ENCODE measurements at regions not wholly inside any gene's neighbourhood (a gene's known extent, or its start where the extent isn't known, plus 50 kb on each side); places are given as distances from the start of the nearest gene placed in this dataset.

DNA sequence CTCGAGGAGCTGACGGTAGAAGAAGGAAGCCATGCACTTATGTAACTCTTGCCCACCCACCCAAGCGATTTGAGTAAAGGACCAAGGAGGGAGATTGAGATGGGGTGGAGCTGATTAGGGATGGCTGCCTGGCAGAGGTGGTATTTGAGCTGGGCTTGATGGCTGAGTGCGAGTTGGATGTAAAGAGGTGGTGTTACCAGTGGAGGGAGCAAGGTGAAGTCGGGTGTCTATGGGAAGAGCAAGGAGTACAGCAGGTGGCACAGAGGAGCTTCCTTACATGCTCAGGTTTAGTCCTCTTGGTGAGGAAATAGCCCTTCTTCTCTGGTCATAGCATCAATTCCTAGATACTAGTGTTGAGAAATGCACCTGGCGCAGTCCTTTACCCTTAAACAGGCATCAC lies 294.2 kb upstream of the SKOR2 start:
- DNase-seq (ENCODE audit: low read depth in 2 of 2), result no peak

DNA sequence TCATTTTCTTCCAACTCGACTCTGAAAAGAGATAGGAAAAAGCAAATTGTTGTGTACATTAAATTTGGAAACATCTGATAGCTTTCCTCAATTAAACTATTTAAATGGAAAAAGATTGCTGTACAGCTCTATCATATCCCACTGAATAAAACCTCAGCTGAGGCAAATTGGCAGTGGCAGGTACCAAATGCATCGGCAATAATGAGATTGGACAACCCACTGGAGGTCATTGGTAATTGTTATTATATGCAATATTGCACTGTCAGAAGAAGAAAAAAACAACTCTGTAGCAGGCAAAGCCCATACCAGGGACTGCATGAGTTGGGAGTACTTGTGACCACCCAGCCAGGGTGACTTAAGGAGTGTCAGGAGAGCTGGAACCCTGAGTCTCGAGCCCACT lies 291.6 kb upstream of the SKOR2 start:
- DNase-seq (ENCODE audit: low read depth in 2 of 2), result no peak

DNA sequence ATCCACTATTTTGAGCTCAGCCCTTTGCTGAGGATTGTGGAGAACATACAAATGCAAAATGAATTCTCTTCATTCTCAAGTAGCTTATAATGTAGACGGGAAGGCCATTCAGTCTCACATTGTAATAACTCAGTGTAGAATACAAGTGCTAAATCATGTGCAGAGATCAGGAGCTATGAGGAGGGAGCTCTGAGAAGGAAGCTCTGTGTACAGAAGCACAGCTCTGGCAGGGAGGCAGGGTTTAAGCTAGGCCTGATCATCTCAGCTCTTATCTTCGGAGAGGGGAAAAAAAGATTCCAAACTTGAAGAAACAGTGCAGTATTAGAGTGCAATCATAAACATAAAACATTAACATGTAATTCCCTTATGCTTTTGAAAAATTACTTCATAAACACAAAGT lies 291.1 kb upstream of the SKOR2 start:
- DNase-seq (ENCODE audit: low read depth in 2 of 2), result no peak

DNA sequence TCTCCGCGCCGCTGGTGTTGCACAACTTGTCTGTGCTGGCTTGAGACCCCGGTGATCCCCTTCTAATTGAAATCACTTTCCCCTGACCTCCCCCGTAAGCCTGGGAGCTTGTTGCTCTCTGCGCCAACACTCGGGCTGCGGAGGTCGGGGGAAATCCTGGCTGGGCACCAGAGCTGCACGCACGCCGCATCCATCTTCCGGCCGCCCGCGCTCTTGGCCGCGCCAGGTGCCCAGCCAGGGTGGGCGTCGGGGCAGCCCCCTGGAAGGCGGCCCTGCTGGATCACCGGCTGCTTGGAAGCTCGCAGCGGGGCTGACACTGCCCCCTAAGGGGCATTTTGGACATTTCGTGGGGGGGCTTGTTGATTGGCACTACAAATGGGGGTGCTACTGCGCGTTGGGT lies 280.3 kb upstream of the SKOR2 start:
- DNase-seq (ENCODE audit: low read depth in 2 of 2), result no peak

DNA sequence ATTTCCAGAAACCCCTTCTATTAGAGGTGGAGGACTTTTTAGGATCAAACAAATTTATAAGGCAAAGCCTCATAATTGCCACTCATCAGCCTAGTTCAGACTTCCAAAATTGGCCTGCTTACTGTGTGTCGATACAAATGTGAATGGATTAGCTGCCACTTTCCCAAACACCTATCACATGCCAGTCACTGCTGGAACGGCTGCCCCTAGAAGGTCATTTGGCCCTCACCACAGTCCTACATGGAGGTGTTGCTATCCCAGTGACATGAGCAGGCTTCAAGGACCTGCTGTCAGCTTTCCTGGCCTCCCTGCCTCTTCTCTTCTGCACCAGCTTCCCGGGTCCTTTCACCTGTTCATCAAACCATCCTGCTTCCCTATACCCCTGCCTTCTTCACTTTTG lies 279.2 kb upstream of the SKOR2 start:
- DNase-seq (ENCODE audit: low read depth in 2 of 2), result no peak

DNA sequence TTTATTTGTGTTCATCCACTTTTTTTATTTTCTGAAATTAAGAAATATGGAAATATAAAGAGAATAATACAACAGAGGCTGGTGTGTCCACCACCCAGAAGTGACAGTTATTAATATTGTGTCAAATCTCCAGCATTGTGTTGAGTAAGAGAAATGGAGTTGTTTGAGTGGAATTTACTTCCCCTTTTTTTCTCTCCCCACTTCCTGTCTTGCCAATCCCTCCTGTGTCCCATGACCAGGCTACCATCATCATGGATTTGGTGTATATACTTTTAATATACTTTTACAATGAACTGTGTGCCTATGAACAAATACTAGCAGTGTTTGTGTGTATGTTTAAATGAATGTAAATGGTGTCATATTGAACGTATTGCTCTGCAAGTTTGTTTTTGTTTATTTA lies 276.9 kb upstream of the SKOR2 start:
- DNase-seq (ENCODE audit: low read depth in 2 of 2), result no peak

DNA sequence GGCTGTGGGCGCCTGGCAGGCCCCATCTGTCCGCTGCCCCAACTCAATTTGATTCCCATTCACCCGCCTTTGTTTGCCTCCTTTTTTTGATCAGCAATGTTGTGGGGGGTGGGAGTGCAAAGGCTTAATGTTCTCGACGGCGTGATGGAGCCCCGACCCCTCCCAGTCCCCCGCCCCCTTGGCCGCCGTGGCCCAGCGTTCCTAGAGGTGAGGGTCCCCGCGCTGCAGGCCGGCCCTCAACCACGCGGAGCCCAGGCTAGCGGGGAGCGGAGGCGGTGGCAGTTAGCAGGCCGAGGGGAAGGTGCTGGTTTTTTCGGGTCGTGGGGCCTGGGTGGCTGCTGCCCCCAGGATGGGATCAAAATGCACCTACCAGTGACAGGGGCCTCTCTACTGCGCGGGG lies 274.7 kb upstream of the SKOR2 start:
- no peak for DNase-seq (ENCODE audit: low read depth in 2 of 2)

DNA sequence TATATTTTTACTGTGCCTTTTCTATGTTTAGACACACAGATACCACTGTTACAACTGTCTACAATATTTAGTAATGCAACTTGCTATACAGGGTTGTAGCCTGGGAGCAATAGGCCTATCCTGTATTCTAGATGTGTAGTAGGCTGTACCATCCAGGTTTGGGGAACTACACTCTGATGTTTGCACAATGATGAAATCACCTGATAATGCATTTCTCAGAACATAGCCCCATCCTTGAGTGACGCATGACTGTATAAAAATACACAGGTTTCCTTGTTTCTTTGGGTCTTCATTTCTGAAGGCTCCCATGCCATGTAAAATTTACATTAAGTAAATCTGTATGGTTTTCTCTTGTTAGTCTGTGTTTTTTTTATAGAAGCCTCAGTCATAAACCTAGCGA lies 270.9 kb upstream of the SKOR2 start:
- DNase-seq (ENCODE audit: low read depth in 2 of 2), result no peak

DNA sequence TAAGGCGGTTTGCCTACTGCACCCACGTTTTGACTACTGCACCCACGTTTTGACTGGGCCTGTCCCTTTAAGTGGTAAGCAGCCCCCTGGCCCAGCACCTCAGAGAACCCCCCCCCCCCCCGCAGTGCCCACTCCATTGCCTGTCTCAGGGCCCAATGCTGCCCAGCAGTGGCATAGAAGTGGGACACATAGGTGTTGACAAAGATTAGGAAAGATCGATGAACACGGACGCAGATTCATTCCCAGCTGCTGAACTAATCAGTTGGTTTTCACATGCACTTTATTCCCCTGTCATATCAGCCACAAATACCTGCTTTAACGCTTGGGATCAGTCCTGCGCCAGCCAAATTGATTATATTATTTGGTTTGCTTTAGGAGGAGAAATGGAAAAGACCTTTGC lies 268.8 kb upstream of the SKOR2 start:
- DNase-seq (ENCODE audit: low read depth in 2 of 2), result no peak

DNA sequence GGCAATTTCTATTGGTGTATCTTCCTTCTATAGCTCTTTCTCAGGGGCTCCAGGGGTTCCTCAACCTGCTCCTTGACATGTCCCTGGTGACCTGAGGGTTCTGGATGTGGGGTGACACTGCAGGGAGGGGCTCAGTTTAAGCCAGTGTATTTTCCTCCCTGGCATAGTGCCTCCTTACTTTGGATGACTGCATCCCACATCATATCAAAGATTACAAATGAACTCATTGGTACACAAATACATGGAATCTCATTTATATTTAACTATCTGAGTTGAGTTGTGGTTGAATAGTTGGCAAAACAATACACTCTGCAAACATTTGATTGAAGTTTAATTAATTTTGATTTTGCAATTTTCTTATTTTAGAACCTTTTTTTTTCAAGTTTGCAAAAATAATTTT lies 268.2 kb upstream of the SKOR2 start:
- DNase-seq (ENCODE audit: low read depth in 2 of 2), result no peak

DNA sequence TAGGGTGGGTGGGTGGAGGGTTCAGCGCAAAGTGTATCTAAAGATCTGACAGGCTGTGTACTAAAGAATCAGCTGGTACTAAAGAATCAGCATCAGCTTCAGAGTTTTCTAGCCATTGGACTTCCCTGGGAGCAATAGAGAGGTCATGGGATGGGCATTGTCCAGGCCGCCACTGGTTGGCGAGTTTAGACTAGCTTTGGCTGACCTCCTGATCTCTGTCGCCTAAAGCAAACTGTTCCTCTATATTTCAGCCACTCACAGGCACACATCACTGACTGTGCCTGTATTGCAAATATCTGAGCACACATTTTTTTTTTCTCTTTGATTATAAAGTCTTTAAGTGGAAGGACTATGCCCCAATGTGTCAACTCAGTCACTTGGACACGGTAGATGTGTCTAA lies 267.8 kb upstream of the SKOR2 start:
- no peak for DNase-seq (ENCODE audit: low read depth in 2 of 2)

DNA sequence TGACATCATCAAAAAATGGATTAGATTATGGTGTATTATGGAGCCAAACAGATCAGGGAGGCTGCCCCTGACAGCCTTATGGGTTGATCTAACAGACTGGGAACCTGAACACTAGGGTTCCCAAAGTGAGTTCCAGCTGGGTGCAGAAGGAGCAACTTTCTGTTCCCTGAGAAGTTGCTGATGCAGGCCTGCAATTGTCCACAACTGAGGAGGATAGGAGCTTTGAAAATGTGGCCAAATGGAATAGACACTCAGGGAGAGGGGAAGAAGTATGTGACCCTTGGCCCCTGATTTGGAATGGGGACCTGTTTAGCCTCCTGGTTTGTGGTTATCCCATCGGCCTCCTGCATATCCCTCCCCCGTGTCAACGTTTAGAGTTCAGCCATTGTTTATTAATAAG lies 262.2 kb upstream of the SKOR2 start:
- DNase-seq (ENCODE audit: low read depth in 2 of 2), result no peak

DNA sequence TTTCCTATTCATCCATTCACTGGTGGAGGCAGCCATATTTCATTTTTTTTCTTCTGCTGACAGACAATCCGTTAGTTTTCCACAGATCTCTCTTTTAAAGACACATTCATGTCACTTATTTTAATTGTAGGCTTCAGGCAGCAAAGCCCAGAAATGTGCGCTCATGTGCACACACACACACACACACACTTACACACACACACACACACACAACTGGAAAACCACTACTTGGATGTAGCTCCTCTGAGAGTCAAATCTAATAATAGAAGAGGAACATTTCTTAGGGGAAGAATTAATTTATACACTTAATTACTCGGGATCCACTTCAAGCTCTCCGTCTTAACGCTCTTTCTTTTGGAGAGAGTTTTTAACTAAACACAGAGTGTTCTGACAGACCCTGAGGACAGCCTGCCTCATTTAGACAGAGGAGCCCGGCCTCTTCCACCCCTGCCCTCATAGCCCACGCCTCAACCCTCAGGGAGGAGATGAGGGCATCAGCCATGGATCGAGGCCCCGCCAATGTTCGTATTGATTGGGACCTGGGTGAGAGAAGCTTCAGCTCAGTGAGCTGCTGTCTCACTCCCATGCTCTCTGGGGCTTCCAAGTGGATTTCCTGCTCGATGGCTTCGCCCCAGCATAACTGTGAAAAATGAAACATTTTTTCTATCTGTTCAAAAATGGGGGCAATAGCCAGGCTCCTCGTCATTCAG lies 261.4 kb upstream of the SKOR2 start:
- DNase-seq (ENCODE audit: low read depth in 2 of 2), result no peak

DNA sequence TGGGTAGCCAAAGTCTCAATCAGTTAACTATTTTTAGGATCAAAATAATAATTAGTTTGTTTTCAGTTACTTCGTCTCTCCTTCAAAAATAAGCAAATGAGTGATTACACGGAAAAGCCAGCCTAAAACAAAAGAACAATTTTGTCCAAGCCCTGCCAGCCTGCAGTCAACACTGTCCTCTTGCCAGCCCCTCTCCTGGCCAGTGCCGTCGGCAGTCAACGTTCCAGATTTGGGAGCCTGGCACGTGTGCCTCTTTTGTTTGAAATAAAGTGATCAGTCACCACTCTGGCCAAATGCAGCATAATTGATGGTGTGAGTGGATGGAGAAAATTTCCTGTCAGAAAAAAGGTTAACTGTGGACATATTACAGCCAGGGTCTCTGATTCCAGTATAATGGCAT lies 260.6 kb upstream of the SKOR2 start:
- DNase-seq (ENCODE audit: low read depth in 2 of 2), result no peak

DNA sequence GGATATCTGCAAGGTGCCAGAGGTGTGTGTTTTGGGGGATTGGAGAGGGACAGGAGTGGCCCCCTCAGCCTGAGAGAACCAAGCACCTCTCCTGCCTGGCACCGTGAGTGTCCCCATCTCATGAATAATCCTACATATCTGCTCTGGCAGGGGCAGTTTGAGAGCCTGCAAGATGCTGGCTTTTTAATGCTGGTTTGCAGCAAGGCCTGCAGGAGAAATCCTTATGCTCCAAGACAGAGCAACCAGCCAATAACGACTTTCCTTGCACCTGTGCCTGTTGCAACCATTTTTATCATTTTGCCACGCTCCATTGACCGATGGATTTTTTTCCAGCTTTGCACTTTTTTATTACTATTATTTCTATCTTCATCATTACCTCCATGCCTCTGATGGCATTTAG lies 259.4 kb upstream of the SKOR2 start:
- DNase-seq (ENCODE audit: low read depth in 2 of 2), result no peak

DNA sequence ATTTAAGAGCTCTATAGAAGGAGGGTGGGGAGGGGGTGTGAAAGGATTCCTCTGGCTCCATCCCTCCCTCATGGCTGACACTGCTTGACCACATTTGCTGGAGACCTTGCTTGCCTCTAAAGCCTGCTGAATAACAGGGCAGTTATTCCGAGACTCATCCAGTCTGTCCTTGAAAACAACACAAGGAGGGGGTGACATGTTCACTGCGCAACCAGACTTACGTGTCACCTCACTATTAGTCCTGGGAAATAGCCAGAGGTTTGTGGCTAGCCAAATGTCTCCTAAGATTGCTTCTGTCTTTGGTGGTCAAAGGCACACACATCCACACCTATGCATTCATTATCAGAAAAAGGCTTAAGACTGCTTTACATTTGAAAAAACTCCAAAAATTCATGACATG lies 256.2 kb upstream of the SKOR2 start:
- no peak for DNase-seq (ENCODE audit: low read depth in 2 of 2)

DNA sequence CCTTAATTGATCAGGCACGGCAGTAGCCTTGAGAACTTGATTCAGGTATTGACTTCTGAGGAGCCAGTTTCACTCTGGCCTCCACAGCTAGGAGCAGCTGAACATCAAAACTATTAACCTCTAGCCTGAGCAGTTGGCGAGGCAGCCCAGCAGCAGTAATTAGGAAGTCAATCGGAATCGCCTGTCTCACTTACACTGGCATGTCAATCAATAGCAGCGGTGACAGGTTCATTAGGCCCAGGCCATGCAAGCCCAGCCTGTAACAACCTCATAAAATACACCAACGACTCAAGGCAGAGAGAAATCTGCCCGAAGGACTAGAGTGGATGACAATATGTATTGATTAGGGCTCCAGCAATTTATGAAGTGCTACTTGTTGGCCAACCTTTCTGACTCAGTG lies 255.4 kb upstream of the SKOR2 start:
- DNase-seq (ENCODE audit: low read depth in 2 of 2), result no peak

DNA sequence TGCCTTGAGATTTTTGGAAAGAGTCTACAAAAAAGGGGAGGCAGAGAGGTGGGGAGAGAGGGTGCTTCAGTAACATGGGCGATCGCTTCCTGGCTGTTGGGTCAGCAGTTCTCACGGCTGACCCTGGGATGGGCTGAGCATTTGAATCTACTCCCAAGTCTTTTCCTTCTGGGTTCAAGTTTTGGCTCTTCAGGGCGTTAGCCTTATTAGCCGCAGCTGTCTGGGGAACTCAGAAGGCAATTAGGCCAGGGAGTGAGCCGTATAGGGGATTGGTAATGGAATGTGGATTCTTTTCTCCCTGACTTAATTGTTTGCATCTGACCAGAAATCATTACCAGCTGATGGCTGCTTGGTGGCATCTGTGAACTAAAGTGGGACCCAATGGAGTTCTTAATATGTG lies 250.5 kb upstream of the SKOR2 start:
- no peak for DNase-seq (ENCODE audit: low read depth in 2 of 2)

DNA sequence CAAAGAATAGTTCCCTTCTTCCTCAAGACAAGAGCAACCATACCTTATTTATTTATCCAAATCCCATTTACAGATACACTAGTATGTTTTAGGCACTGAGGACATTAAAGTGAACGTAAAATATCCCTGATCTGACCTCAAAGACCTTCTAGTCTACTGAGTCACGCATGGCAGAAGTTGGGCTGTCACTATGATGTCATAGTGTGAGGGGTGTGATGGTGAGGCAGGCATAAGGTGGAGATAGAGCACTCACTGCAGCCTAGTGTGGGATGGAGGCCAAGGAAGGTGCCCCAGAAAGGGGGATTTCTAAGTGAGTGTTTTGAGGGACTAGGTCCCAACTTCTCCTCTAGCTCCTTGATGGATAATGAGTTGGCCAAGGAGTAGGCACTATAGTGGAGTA lies 249.5 kb upstream of the SKOR2 start:
- no peak for DNase-seq (ENCODE audit: low read depth in 2 of 2)

DNA sequence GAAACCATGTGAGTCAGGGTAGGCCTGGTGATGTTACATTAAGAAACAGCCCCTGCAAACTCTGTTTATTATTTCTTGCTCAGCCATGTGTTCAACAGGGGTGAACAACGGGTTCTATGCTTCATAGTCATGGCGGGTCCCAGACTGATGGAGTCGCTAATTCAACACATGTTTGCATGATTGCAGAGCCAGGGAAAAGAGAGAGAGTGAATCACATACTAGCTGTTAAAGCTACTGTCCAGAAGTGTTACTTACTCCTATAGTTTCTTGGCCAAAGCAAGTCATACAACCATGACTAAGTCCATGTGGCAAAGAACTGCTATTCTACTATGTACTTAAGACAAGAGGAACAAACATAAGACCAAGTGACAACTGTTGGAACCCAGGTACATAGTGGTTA lies 241.2 kb upstream of the SKOR2 start:
- no peak for DNase-seq (ENCODE audit: low read depth in 2 of 2)

DNA sequence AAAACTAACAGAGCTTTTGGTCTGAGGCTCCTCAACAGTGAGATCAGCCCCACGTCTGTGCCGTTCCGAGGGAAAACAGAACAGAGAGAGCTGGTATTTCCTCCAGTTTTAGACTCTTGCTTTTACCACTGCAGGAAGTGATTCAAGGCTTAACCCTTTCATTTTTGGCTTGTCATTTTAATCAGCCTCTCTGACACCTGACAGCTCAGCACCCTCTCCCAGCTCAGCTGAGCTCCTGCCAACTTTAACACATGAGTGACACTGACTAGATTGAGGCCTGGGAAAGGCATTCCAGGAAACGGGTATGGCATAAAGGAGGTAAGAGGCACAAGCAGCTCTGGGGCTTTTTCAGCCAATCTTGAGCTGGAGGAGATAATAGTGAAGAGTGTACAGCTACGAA lies 239.4 kb upstream of the SKOR2 start:
- DNase-seq (ENCODE audit: low read depth in 2 of 2), result no peak

DNA sequence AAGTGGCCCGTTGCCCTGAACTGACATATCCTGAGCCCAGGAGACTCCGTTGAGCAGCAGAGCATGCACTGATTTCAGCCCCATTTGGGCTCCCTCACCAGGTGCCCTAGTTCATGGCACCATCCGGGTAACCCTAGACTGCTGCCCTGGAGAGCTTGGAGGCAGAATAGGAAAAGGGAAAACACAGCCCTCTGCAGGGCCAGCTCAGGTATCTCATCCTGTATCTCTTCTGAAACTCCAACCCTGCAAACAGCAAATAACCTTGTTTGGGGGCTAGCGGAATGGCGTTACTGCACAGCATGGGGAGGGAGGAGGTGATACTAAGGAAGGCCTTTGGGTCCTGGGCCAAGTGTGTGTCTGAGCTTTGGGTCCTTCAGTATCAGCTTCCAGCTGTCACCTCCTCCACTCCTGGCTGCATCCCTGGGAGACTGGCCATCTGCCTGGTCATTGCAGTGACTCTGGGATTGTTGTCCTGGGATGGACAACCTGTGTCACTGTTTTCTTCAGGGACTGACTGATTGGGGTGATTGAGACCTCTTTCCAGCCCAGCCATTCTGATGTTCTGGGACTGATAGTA lies 233.8 kb upstream of the SKOR2 start:
- DNase-seq (ENCODE audit: low read depth in 2 of 2), result no peak

DNA sequence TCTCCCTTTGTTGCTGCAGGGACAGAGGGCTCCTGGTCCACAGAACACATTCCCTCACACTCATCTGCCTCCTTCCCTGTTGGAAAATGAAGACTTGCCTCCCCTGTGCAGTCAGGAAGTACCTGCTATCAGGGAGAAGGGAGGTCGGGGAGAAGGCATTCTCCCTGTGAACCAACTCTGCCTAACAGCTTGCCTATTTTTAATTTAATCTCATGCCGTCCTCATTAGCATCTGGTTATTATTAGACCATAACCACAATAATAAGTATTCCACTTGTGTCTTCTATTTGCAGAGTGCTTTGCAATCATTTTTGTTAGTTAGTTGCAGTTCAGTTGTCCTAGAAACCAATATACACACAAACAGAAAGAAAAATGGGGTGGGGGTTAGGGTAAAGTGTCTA lies 232.6 kb upstream of the SKOR2 start:
- DNase-seq (ENCODE audit: low read depth in 2 of 2), result no peak

DNA sequence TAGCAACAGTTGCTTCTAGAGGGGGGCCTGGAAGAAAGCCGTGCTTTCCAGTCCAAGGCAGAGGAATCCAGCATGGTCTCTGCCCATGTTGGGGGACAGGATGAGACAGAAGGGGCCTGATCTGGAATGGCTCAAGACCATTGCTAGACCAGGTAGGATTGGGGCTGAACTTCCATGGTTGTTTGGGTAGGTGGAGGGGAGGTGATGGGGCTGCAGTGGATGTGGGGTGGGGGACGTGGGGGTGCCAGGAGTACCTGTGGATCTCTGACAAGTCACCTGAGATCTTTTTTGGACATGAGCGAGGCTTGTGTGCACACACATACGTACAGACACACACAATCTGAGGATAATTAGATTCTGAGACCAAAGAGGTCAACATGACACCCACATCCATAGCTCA lies 228.7 kb upstream of the SKOR2 start:
- no peak for DNase-seq (ENCODE audit: low read depth in 2 of 2)
